PFSK-1 (cell line): ENCODE measurements at regions not wholly inside any gene's neighbourhood (a gene's known extent, or its start where the extent isn't known, plus 50 kb on each side); places are given as distances from the start of the nearest gene placed in this dataset.

Experiments
- POLR2AphosphoS5 ChIP-seq: IDR thresholded peaks from 2 replicates; pipeline ENCODE4 v1.6.1; 2012; ENCODE audit warnings: low read depth, mild to moderate bottlenecking, control low read depth, low read length, moderate library complexity
- TAF1 ChIP-seq: IDR thresholded peaks from 2 replicates; pipeline ENCODE4 v1.6.1; 2012; ENCODE audit warnings: low read length, control low read depth, borderline replicate concordance; ENCODE audit not compliant: insufficient read depth

GRCh38 chr19:29002336-29002735 is 210.6 kb downstream of the UQCRFS1 start:
- TF ChIP-seq TAF1 (no peak), POLR2AphosphoS5 (no peak)
